Liver (tissue), 8 donors: ENCODE measurements at regions not wholly inside any gene's neighbourhood (a gene's known extent, or its start where the extent isn't known, plus 50 kb on each side); places are given as distances from the start of the nearest gene placed in this dataset.

Experiments
- DNase-seq: peaks from one replicate; pipeline ENCODE4 v3.0.0-alpha.2; 2017; ENCODE audit warnings: low spot score
- H3K27ac ChIP-seq, 2 donors: one replicate each; pipeline ENCODE4 v1.7.0; 2013; ENCODE audit warnings: inconsistent platforms in 2 of 2, low read length in 2 of 2, control low read depth in 1 of 2, low read depth in 1 of 2, mild to moderate bottlenecking in 1 of 2
- H3K27me3 ChIP-seq, 4 donors: one replicate each; pipeline versions ENCODE4 v1.6.1 to v1.7.0; 2013; ENCODE audit warnings: low read length in 3 of 4, inconsistent platforms in 1 of 4, mild to moderate bottlenecking in 1 of 4, moderate library complexity in 1 of 4; ENCODE audit not compliant: control insufficient read depth in 4 of 4, insufficient read depth in 4 of 4
- H3K36me3 ChIP-seq, 4 donors: one replicate each; pipeline versions ENCODE4 v1.6.1 to v1.7.0; 2013; ENCODE audit warnings: low read length in 3 of 4, mild to moderate bottlenecking in 3 of 4, low read depth in 1 of 4, moderate library complexity in 1 of 4; ENCODE audit not compliant: control insufficient read depth in 4 of 4, insufficient read depth in 3 of 4
- H3K4me1 ChIP-seq, 4 donors: one replicate each; pipeline versions ENCODE4 v1.6.1 to v1.7.0; 2013; ENCODE audit warnings: low read length in 3 of 4, mild to moderate bottlenecking in 3 of 4, moderate library complexity in 1 of 4; ENCODE audit not compliant: control insufficient read depth in 4 of 4, insufficient read depth in 4 of 4
- H3K4me3 ChIP-seq, 3 donors: one replicate each; pipeline versions ENCODE4 v1.6.1 to v1.7.0; 2013; ENCODE audit warnings: low read length in 3 of 3, control low read depth in 1 of 3, low read depth in 1 of 3, mild to moderate bottlenecking in 1 of 3
- H3K9ac ChIP-seq, 2 donors: one replicate each; pipeline ENCODE4 v1.7.0; 2013; ENCODE audit warnings: low read length in 2 of 2, mild to moderate bottlenecking in 2 of 2, moderate library complexity in 2 of 2, control low read depth in 1 of 2, low read depth in 1 of 2
- H3K9me3 ChIP-seq, 4 donors: one replicate each; pipeline versions ENCODE4 v1.6.1 to v1.7.0; 2013; ENCODE audit warnings: low read length in 3 of 4; ENCODE audit not compliant: control insufficient read depth in 4 of 4
- ATF3 ChIP-seq: IDR thresholded peaks from 2 replicates; pipeline ENCODE4 v1.6.1; 2016; ENCODE audit warnings: antibody characterized with exemption
- EGR1 ChIP-seq, 2 donors: IDR thresholded peaks; 2 replicates each; pipeline ENCODE4 v1.6.1; 2016 to 2018; ENCODE audit warnings: antibody characterized with exemption in 2 of 2, low read depth in 2 of 2
- FOXA1 ChIP-seq: IDR thresholded peaks from 2 replicates; pipeline ENCODE4 v1.6.1; 2016; ENCODE audit warnings: antibody characterized with exemption
- FOXA2 ChIP-seq: IDR thresholded peaks from 2 replicates; pipeline ENCODE4 v1.6.1; 2016; ENCODE audit warnings: antibody characterized with exemption
- GABPA ChIP-seq, 2 donors: IDR thresholded peaks in 1 of 2; conservative IDR thresholded peaks in 1 of 2; 2 replicates each; pipeline ENCODE4 v1.6.1; 2016; ENCODE audit warnings: antibody characterized with exemption in 2 of 2, mild to moderate bottlenecking in 1 of 2, moderate library complexity in 1 of 2
- HNF4A ChIP-seq, 2 donors: conservative IDR thresholded peaks; 2 replicates each; pipeline ENCODE4 v1.6.1; 2016; ENCODE audit warnings: antibody characterized with exemption in 2 of 2, mild to moderate bottlenecking in 2 of 2
- HNF4G ChIP-seq: IDR thresholded peaks from 2 replicates; pipeline ENCODE4 v1.6.1; 2016; ENCODE audit warnings: antibody characterized with exemption
- JUND ChIP-seq, 2 donors: IDR thresholded peaks; 2 replicates each; pipeline ENCODE4 v1.6.1; 2016; ENCODE audit warnings: antibody characterized with exemption in 2 of 2
- MAX ChIP-seq: IDR thresholded peaks from 2 replicates; pipeline ENCODE4 v1.6.1; 2016; ENCODE audit warnings: antibody characterized with exemption
- NR2F2 ChIP-seq: IDR thresholded peaks from 2 replicates; pipeline ENCODE4 v1.6.1; 2016; ENCODE audit warnings: antibody characterized with exemption
- RAD21 ChIP-seq, 2 donors: IDR thresholded peaks; 2 replicates each; pipeline ENCODE4 v1.6.1; 2016; ENCODE audit warnings: antibody characterized with exemption in 2 of 2, mild to moderate bottlenecking in 2 of 2
- SP1 ChIP-seq: IDR thresholded peaks from 2 replicates; pipeline ENCODE4 v1.6.1; 2018; ENCODE audit warnings: antibody characterized with exemption, mild to moderate bottlenecking
- TAF1 ChIP-seq: conservative IDR thresholded peaks from 2 replicates; pipeline ENCODE4 v1.6.1; 2016; ENCODE audit warnings: antibody characterized with exemption, mild to moderate bottlenecking
- WGBS: extraction: QIAGEN DNeasy Blood & Tissue Kit; methylation state at CpG from one replicate; pipeline ENCODE4 v1.1.7; 2013; 5-methylcytosine and 5-hydroxymethylcytosine counted together
- TF ChIP-seq, protein P1 (sequence below): fragments of 150-350 bp; IDR thresholded peaks from 2 replicates; pipeline ENCODE4 v1.5.1; 2017; ENCODE audit warnings: improper control_type of control experiment, low read depth, low read length; ENCODE audit not compliant: missing input control
- TF ChIP-seq, protein P2 (sequence below): IDR thresholded peaks from 2 replicates; pipeline ENCODE4 v1.6.1; 2016; ENCODE audit warnings: antibody characterized with exemption
- donor health status: healthy.
- donor health status: healthy.
- donor health status: healthy.
- donor health status: healthy.
- donor health status: healthy.

- H3K4me3 ChIP-seq = no peak overlapping the region
- H3K27me3 ChIP-seq = no peaks in the 10 kb centered on the region
- no peak overlapping the region for H3K27ac ChIP-seq
- H3K4me1 ChIP-seq = no peaks in the 10 kb centered on the region
- 80% methylated on average over 2 of the region's 2 CpGs for WGBS
- DNase-seq = no peak
- H3K9ac ChIP-seq = no peak overlapping the region
- H3K9me3 ChIP-seq = no peaks in the 10 kb centered on the region
- TF ChIP-seq MAX = no peak
- TF ChIP-seq JUND (IDR thresholded peaks at IDR 0.05) = no peak
- no peak for TF ChIP-seq RAD21 (IDR thresholded peaks at IDR 0.05)
- no peak for TF ChIP-seq TAF1
- no peak for TF ChIP-seq ATF3
- no peak for TF ChIP-seq SP1
- TF ChIP-seq, protein P1, sequence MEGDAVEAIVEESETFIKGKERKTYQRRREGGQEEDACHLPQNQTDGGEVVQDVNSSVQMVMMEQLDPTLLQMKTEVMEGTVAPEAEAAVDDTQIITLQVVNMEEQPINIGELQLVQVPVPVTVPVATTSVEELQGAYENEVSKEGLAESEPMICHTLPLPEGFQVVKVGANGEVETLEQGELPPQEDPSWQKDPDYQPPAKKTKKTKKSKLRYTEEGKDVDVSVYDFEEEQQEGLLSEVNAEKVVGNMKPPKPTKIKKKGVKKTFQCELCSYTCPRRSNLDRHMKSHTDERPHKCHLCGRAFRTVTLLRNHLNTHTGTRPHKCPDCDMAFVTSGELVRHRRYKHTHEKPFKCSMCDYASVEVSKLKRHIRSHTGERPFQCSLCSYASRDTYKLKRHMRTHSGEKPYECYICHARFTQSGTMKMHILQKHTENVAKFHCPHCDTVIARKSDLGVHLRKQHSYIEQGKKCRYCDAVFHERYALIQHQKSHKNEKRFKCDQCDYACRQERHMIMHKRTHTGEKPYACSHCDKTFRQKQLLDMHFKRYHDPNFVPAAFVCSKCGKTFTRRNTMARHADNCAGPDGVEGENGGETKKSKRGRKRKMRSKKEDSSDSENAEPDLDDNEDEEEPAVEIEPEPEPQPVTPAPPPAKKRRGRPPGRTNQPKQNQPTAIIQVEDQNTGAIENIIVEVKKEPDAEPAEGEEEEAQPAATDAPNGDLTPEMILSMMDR = no peak
- no peak for TF ChIP-seq GABPA (IDR thresholded peaks at IDR 0.05 in 1 of 2, conservative IDR thresholded peaks at IDR 0.05 in 1 of 2)
- TF ChIP-seq HNF4G = no peak
- no peak for TF ChIP-seq FOXA1
- TF ChIP-seq FOXA2 = no peak
- no peaks in the 10 kb centered on the region for H3K36me3 ChIP-seq
Measured at GRCh38 chr4:31557437-31557836, 837.3 kb downstream of the PCDH7 start.

DNA sequence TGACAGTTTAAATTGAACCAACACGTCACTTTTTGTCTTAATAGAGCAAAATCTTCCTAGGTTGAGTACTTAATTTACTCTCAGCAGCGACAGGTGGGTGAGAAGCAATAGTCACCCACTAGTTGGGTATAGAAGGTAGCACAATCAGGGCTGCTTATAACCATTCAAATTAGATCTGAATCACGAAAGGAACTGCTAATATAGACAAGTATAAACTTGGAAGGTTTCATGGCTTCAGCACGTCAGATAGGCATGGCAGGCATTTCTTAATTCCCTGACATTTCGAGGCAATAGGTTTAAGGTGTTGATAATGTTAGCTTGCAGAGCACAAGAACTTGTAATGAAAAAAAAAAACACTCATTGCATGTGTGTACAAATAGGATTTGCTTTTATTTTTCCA is 853.4 kb downstream of the PCDH7 start:
- Histone ChIP-seq H3K27ac (no peak overlapping the region), H3K36me3 (no peaks in the 10 kb centered on the region), H3K4me1 (no peaks in the 10 kb centered on the region), H3K4me3 (no peak overlapping the region), H3K27me3 (no peaks in the 10 kb centered on the region), H3K9ac (no peak overlapping the region), H3K9me3 (no peaks in the 10 kb centered on the region)
- TF ChIP-seq HNF4A (conservative IDR thresholded peaks at IDR 0.05) = no peak
- TF ChIP-seq HNF4G = no peak
- no peak for TF ChIP-seq FOXA2
- no peak for TF ChIP-seq SP1
- TF ChIP-seq TAF1 = no peak
- no peak for TF ChIP-seq EGR1 (IDR thresholded peaks at IDR 0.05; ENCODE audit: low read depth in 2 of 2)
- TF ChIP-seq MAX = no peak
- TF ChIP-seq ATF3 = no peak
- TF ChIP-seq NR2F2 = no peak
- no peak for TF ChIP-seq JUND (IDR thresholded peaks at IDR 0.05)
- TF ChIP-seq, protein P1 = no peak
- TF ChIP-seq, protein P2, sequence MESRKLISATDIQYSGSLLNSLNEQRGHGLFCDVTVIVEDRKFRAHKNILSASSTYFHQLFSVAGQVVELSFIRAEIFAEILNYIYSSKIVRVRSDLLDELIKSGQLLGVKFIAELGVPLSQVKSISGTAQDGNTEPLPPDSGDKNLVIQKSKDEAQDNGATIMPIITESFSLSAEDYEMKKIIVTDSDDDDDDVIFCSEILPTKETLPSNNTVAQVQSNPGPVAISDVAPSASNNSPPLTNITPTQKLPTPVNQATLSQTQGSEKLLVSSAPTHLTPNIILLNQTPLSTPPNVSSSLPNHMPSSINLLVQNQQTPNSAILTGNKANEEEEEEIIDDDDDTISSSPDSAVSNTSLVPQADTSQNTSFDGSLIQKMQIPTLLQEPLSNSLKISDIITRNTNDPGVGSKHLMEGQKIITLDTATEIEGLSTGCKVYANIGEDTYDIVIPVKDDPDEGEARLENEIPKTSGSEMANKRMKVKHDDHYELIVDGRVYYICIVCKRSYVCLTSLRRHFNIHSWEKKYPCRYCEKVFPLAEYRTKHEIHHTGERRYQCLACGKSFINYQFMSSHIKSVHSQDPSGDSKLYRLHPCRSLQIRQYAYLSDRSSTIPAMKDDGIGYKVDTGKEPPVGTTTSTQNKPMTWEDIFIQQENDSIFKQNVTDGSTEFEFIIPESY = no peak
- no peak for TF ChIP-seq GABPA (IDR thresholded peaks at IDR 0.05 in 1 of 2, conservative IDR thresholded peaks at IDR 0.05 in 1 of 2)
- DNase-seq = no peak
- WGBS = 56% methylated on average over 5 of the region's 5 CpGs
